SK-N-SH (cell line): ENCODE measurements at regions not wholly inside any gene's neighbourhood (a gene's known extent, or its start where the extent isn't known, plus 50 kb on each side); places are given as distances from the start of the nearest gene placed in this dataset.
"Not testable (repeated sequence)": the region's sequence is repeated elsewhere in the genome, so short reads cannot be mapped to it uniquely, and the experiment has no call there.

Experiments
- CTCF ChIA-PET: fragments of 300-600, 350-600 bp; formaldehyde crosslinking; extraction: SDS; loops from one replicate; lab custom pipeline; 2021; lab: Yijun Ruan, JAX
- POLR2A ChIA-PET: fragments of 350-600 bp; sonication (Branson Sonifier 250); formaldehyde crosslinking; extraction: SDS; loops from one replicate; lab custom pipeline; 2020; ENCODE audit warnings: antibody characterized with exemption, inconsistent platforms; lab: Yijun Ruan, JAX
- DNase-seq: peaks from one replicate; pipeline ENCODE4 v3.0.0; 2012
- H2AFZ ChIP-seq: fragments of 200-600 bp; sonication (generic); 2 replicates; pipeline ENCODE4 v1.8.1; 2016; ENCODE audit warnings: antibody characterized with exemption, mild to moderate bottlenecking, low read depth
- H3F3A ChIP-seq: fragments of 200-600 bp; sonication (generic); replicated peaks from 2 replicates; pipeline ENCODE3; 2016; ENCODE audit warnings: antibody characterized with exemption, mild to moderate bottlenecking; ENCODE audit not compliant: insufficient read depth
- H3K27ac ChIP-seq, 2 experiments: fragments of 200-500 bp in 1 of 2; fragments of 200-600 bp in 1 of 2; sonication (Bioruptor generic) in 1 of 2; sonication (generic), shearing (Covaris generic) in 1 of 2; 2 replicates each; pipeline versions ENCODE4 v1.5.1 to v1.6.1; 2014 to 2016; ENCODE audit warnings: low read depth in 2 of 2, inconsistent platforms in 1 of 2, low read length in 1 of 2, mild to moderate bottlenecking in 1 of 2, mixed read lengths in 1 of 2
- H3K27me3 ChIP-seq: fragments of 200-600 bp; sonication (generic), shearing (Covaris generic); 2 replicates; pipeline ENCODE4 v1.6.1; 2016; ENCODE audit warnings: mixed run types; ENCODE audit not compliant: insufficient read depth
- H3K36me3 ChIP-seq, 2 experiments: fragments of 200-500 bp in 1 of 2; fragments of 200-600 bp in 1 of 2; sonication (Bioruptor generic) in 1 of 2; sonication (generic) in 1 of 2; replicated peaks in 1 of 2; 2 replicates each; pipeline versions ENCODE3 to v1.5.1; 2014 to 2016; ENCODE audit warnings: low read length in 1 of 2, mild to moderate bottlenecking in 1 of 2; ENCODE audit not compliant: insufficient read depth in 2 of 2, control insufficient read depth in 1 of 2
- H3K4me1 ChIP-seq, 2 experiments: fragments of 200-500 bp in 1 of 2; fragments of 200-600 bp in 1 of 2; sonication (Bioruptor generic) in 1 of 2; sonication (generic), shearing (Covaris generic) in 1 of 2; 2 replicates each; pipeline versions ENCODE4 v1.5.1 to v1.6.1; 2014 to 2016; ENCODE audit warnings: low read depth in 1 of 2, low read length in 1 of 2, mixed run types in 1 of 2; ENCODE audit not compliant: insufficient read depth in 2 of 2, control insufficient read depth in 1 of 2
- H3K4me2 ChIP-seq: fragments of 200-600 bp; sonication (generic), shearing (Covaris generic); 2 replicates; pipeline ENCODE4 v1.6.1; 2017; ENCODE audit warnings: mixed run types
- H3K4me3 ChIP-seq, 2 experiments: fragments of 200-500 bp in 1 of 2; fragments of 200-600 bp in 1 of 2; sonication (Bioruptor generic) in 1 of 2; sonication (generic), shearing (Covaris generic) in 1 of 2; 2 replicates each; pipeline versions ENCODE4 v1.5.1 to v1.8.1; 2014 to 2016; ENCODE audit warnings: low read depth in 2 of 2, inconsistent platforms in 1 of 2, low read length in 1 of 2, mild to moderate bottlenecking in 1 of 2, mixed read lengths in 1 of 2, moderate library complexity in 1 of 2
- H3K79me2 ChIP-seq: fragments of 200-600 bp; sonication (generic); 2 replicates; pipeline ENCODE4 v1.8.1; 2017; ENCODE audit warnings: mild to moderate bottlenecking; ENCODE audit not compliant: insufficient read depth
- H3K9ac ChIP-seq: fragments of 200-600 bp; sonication (generic); 2 replicates; pipeline ENCODE4 v1.6.1; 2017; ENCODE audit warnings: mixed run types
- H3K9me2 ChIP-seq: fragments of 200-600 bp; sonication (generic); 2 replicates; pipeline ENCODE4 v1.6.1; 2017; ENCODE audit warnings: mixed run types
- H3K9me3 ChIP-seq: fragments of 200-600 bp; sonication (generic); 2 replicates; pipeline ENCODE4 v1.6.1; 2017; ENCODE audit warnings: mixed run types, mild to moderate bottlenecking, moderate library complexity
- H4K20me1 ChIP-seq: fragments of 200-600 bp; sonication (generic); 2 replicates; pipeline ENCODE4 v1.6.1; 2017; ENCODE audit warnings: mild to moderate bottlenecking, mixed run types; ENCODE audit not compliant: insufficient read depth
- ELF1 ChIP-seq: IDR thresholded peaks from 2 replicates; pipeline ENCODE4 v1.4.0; 2012
- EZH2phosphoT487 ChIP-seq: fragments of 200-600 bp; sonication (generic); IDR thresholded peaks from 2 replicates; pipeline ENCODE4 v1.6.1; 2017; ENCODE audit warnings: low read depth, mixed run types, mild to moderate bottlenecking, antibody characterized with exemption, moderate library complexity, borderline replicate concordance
- FOSL2 ChIP-seq: IDR thresholded peaks from 2 replicates; pipeline ENCODE4 v1.4.0; 2012; ENCODE audit warnings: low read depth, mild to moderate bottlenecking, moderate library complexity, borderline replicate concordance
- GABPA ChIP-seq: IDR thresholded peaks from 2 replicates; pipeline ENCODE4 v1.4.0; 2012; ENCODE audit warnings: low read depth, mild to moderate bottlenecking
- MEF2A ChIP-seq: IDR thresholded peaks from 2 replicates; pipeline ENCODE4 v1.4.0; 2012; ENCODE audit warnings: low read depth, borderline replicate concordance
- NRF1 ChIP-seq: IDR thresholded peaks from 2 replicates; pipeline ENCODE4 v1.6.1; 2012; ENCODE audit warnings: low read depth, mild to moderate bottlenecking, low read length
- RFX5 ChIP-seq: IDR thresholded peaks from 2 replicates; pipeline ENCODE4 v1.6.1; 2012; ENCODE audit warnings: mild to moderate bottlenecking, improper control_type of control experiment, low read length
- WGBS: methylation state at CpG from one replicate; pipeline ENCODE4 v1.1.6; 2017; ENCODE audit warnings: low lambda C conversion rate; 5-methylcytosine and 5-hydroxymethylcytosine counted together

GRCh38 chr9:38171538-38171884 lies 102.5 kb upstream of the SHB start:
- Histone ChIP-seq H4K20me1 (no peaks in the 10 kb centered on the region), H3K4me2 (no peak overlapping the region)
- no peak for TF ChIP-seq RFX5
- TF ChIP-seq GABPA: no peak
- TF ChIP-seq MEF2A: no peak
- no peak for TF ChIP-seq ELF1
- TF ChIP-seq EZH2phosphoT487: no peak
- no peak for TF ChIP-seq NRF1
- TF ChIP-seq, all 33 proteins: peak for 0
- ChIA-PET CTCF (interaction anchor here (1.8 kb wide), 1 partner anchor 11 kb away, joined by 14 read pairs; no protein-coding TSS in a partner anchor), POLR2A (no interaction called here)
- Histone ChIP-seq H3K9me2 (no peaks in the 10 kb centered on the region), H2AFZ (no peak overlapping the region), H3K4me3 (no peak overlapping the region), H3K36me3 (no peaks in the 10 kb centered on the region), H3K27me3 (no peaks in the 10 kb centered on the region), H3K9ac (no peak overlapping the region), H3K79me2 (no peaks in the 10 kb centered on the region), H3K27ac (no peak overlapping the region), H3K4me1 (peaks cover 0 to 7% of the 10 kb centered on the region in 2 experiments; a peak in 1 of 4 replicates), H3K9me3 (0 out of 2 replicates have a peak, but pooled peaks cover 9% of the 10 kb centered on the region), H3F3A (no peaks in the 10 kb centered on the region)
- WGBS: 65% methylated on average over 5 of the region's 5 CpGs
- no peak for DNase-seq

GRCh38 chr9:38170763-38171537 lies 101.9 kb upstream of the SHB start:
- H3K79me2 ChIP-seq, H2AFZ ChIP-seq, H3K4me3 ChIP-seq, H3K4me1 ChIP-seq, H3F3A ChIP-seq, DNase-seq, POLR2A ChIA-PET, H3K27ac ChIP-seq, H3K9ac ChIP-seq, H3K4me2 ChIP-seq, H3K27me3 ChIP-seq, H3K9me2 ChIP-seq, H3K9me3 ChIP-seq, H3K36me3 ChIP-seq, H4K20me1 ChIP-seq: not testable (repeated sequence)
- WGBS: 55% methylated on average over 9 of the region's 9 CpGs
- TF ChIP-seq FOSL2: peak; percentile 28; the same call in 1 of the 2 replicates
- CTCF ChIA-PET: interaction anchor here (2.7 kb wide), 1 partner anchor 11 kb away, joined by 16 read pairs; no protein-coding TSS in a partner anchor

GRCh38 chr9:38170155-38170554 lies 101.1 kb upstream of the SHB start:
- H3K4me2 ChIP-seq, DNase-seq, H4K20me1 ChIP-seq, H3K9me3 ChIP-seq, POLR2A ChIA-PET, H3K79me2 ChIP-seq, H3K4me1 ChIP-seq, H3K27ac ChIP-seq, H3K4me3 ChIP-seq, H2AFZ ChIP-seq, H3K36me3 ChIP-seq, H3F3A ChIP-seq, H3K9me2 ChIP-seq, H3K9ac ChIP-seq, H3K27me3 ChIP-seq: not testable (repeated sequence)
- CTCF ChIA-PET: interaction anchor here (2.7 kb wide), 1 partner anchor 10 kb away, joined by 16 read pairs; no protein-coding TSS in a partner anchor
- 73% methylated on average over 6 of the region's 6 CpGs for WGBS
